Spinal cord (tissue), 9 donors: ENCODE measurements at regions not wholly inside any gene's neighbourhood (a gene's known extent, or its start where the extent isn't known, plus 50 kb on each side); places are given as distances from the start of the nearest gene placed in this dataset.
"Not testable (repeated sequence)": the region's sequence is repeated elsewhere in the genome, so short reads cannot be mapped to it uniquely, and the experiment has no call there.

Experiments
- DNase-seq, 6 donors: peaks; one replicate each; pipeline versions ENCODE4 v3.0.0 to v3.0.0-alpha.2; 2013 to 2015; ENCODE audit warnings: low spot score in 6 of 6, low read depth in 4 of 6
- H3K27ac ChIP-seq: one replicate; pipeline ENCODE4 v1.5.1; 2013; ENCODE audit warnings: low read depth, low read length, control low read depth
- H3K27me3 ChIP-seq: one replicate; pipeline ENCODE4 v1.6.1; 2013; ENCODE audit warnings: low read length; ENCODE audit not compliant: control insufficient read depth, insufficient read depth
- H3K36me3 ChIP-seq: one replicate; pipeline ENCODE4 v1.6.1; 2013; ENCODE audit warnings: low read length; ENCODE audit not compliant: control insufficient read depth, insufficient read depth
- H3K4me1 ChIP-seq: one replicate; pipeline ENCODE4 v1.6.1; 2013; ENCODE audit warnings: low read length; ENCODE audit not compliant: control insufficient read depth, insufficient read depth
- H3K4me3 ChIP-seq: one replicate; pipeline ENCODE4 v1.5.1; 2013; ENCODE audit warnings: low read depth, low read length, control low read depth
- H3K9me3 ChIP-seq: one replicate; pipeline ENCODE4 v1.6.1; 2013; ENCODE audit warnings: low read length; ENCODE audit not compliant: control insufficient read depth, insufficient read depth
- WGBS: methylation state at CpG from one replicate; pipeline ENCODE4 v1.1.5; 2013; ENCODE audit warnings: missing lambda C conversion rate; ENCODE audit not compliant: insufficient coverage; 5-methylcytosine and 5-hydroxymethylcytosine counted together
- donor health status: healthy.

- Histone ChIP-seq H3K27ac (no peak overlapping the region), H3K27me3 (no peaks in the 10 kb centered on the region), H3K36me3 (no peaks in the 10 kb centered on the region), H3K9me3 (no peaks in the 10 kb centered on the region), H3K4me1 (no peaks in the 10 kb centered on the region), H3K4me3 (no peak overlapping the region)
- WGBS, result no CpG with 5 or more reads among the region's 1 CpG
- DNase-seq, result no peak
Measured at GRCh38 chr2:150812664-150813367, 325.3 kb upstream of the RND3 start.

DNA sequence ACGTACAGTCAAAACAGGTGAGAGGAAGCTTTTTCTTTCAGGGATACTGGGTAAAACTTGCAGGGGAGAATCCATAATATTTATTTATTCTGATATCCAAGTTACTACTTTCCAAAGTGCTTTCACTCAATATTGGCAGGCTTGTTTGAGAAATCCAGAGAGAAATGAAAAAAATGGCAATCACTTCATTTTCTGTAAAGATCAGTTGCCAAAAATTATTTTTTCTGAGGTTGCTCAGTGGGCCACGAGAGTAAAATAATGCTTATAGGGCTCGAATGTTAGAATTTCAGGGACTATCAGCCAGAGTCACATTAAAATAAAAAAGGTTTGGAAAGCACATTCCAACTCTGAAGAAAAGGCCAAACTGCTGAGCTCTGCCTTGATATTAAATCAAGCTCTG is 324.6 kb upstream of the RND3 start:
- Histone ChIP-seq H3K27ac (no peak overlapping the region), H3K9me3 (no peaks in the 10 kb centered on the region), H3K4me1 (no peaks in the 10 kb centered on the region), H3K36me3 (no peaks in the 10 kb centered on the region), H3K4me3 (no peak overlapping the region), H3K27me3 (no peaks in the 10 kb centered on the region)
- 86% methylated on average over 1 of the region's 3 CpGs for WGBS
- DNase-seq, result peak in 2 of 6 donors; percentile 16 to 17

DNA sequence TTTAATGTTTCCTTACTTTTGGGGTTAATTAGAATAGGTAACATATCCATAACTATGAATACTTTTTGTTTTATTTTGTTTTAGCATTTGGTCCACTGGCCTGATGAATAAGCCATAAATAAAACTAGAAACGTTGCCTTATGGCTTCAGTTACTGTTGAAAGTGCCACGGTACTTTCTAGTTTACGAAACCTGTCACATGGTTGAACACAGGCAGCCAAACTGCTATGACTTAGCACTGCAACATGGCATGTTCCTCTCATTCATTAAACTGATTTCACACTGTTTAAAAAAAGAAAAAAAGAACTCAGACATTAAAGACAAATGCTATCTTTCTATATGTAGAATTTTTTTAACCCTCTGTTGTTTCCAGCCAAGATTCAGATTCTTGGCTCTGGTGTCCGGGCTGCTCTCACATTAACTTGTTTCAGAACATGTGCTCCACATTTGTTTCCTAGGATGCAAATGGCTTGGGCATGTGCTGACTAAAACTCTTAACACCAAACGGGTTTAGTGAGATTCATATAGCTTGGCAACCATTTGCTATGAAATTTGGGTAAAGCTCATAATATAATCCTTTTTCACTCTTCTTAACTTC is 323.9 kb upstream of the RND3 start:
- no peaks in the 10 kb centered on the region for H3K27me3 ChIP-seq
- H3K4me1 ChIP-seq, result no peaks in the 10 kb centered on the region
- H3K4me3 ChIP-seq, result no peak overlapping the region
- no peaks in the 10 kb centered on the region for H3K36me3 ChIP-seq
- H3K9me3 ChIP-seq, result no peaks in the 10 kb centered on the region
- H3K27ac ChIP-seq, result no peak overlapping the region
- peak in 2 of 6 donors; percentile 43 to 95 for DNase-seq
- 58% methylated on average over 2 of the region's 5 CpGs for WGBS

- H3K4me3 ChIP-seq, result no peak overlapping the region
- no CpG with 5 or more reads among the region's 2 CpGs for WGBS
- DNase-seq, result peak in 2 of 6 donors; percentile 29 to 62
- no peaks in the 10 kb centered on the region for H3K36me3 ChIP-seq
- no peaks in the 10 kb centered on the region for H3K9me3 ChIP-seq
- H3K27me3 ChIP-seq, result no peaks in the 10 kb centered on the region
- no peaks in the 10 kb centered on the region for H3K4me1 ChIP-seq
- no peak overlapping the region for H3K27ac ChIP-seq
Measured at GRCh38 chr2:150809103-150809502, 321.6 kb upstream of the RND3 start.

DNA sequence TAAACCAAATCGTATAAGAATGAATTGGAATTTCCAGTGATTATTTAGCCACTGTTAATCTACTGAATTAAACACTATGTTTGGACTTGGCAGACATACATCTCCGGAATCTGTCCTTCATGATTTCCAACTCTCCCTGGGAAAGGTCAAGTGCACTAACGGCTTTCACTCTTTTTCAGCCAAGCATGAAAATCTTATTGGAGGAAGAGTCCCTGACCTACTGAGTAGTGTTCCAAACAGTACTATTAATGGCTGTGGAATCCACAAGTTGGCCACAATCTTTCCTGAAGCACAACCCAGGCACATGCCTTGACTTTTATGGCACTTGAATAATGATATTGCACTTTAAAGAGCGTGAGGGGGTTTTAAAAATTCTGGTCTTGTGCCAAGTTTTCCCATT is 318.9 kb upstream of the RND3 start:
- no CpG with 5 or more reads among the region's 4 CpGs for whole genome bisulfite sequencing
- H3K4me1 ChIP-seq, result no peaks in the 10 kb centered on the region

GRCh38 chr2:150803689-150804398 is 316.4 kb upstream of the RND3 start:
- no peaks in the 10 kb centered on the region for H3K36me3 ChIP-seq
- WGBS, result 54% methylated on average over 3 of the region's 6 CpGs

More for the DNA sequence above, 318.9 kb upstream of the RND3 start:
- peak in 4 of 6 donors; percentile 11 to 60 (median 22) for DNase-seq
- H3K4me3 ChIP-seq, result no peak overlapping the region
- no peak overlapping the region for H3K27ac ChIP-seq
- H3K9me3 ChIP-seq, result no peaks in the 10 kb centered on the region
- H3K27me3 ChIP-seq, result no peaks in the 10 kb centered on the region
- no peaks in the 10 kb centered on the region for H3K36me3 ChIP-seq

GRCh38 chr2:150802635-150803034 is 315.2 kb upstream of the RND3 start:
- no peaks in the 10 kb centered on the region for H3K4me1 ChIP-seq
- H3K27me3 ChIP-seq, result no peaks in the 10 kb centered on the region
- H3K27ac ChIP-seq, result no peak overlapping the region
- DNase-seq, result no peak
- H3K9me3 ChIP-seq, result no peaks in the 10 kb centered on the region
- H3K36me3 ChIP-seq, result no peaks in the 10 kb centered on the region
- no CpG with 5 or more reads among the region's 1 CpG for WGBS
- H3K4me3 ChIP-seq, result no peak overlapping the region

More at GRCh38 chr2:150803689-150804398, 316.4 kb upstream of the RND3 start:
- no peak for DNase-seq
- Histone ChIP-seq H3K4me1 (no peaks in the 10 kb centered on the region), H3K4me3 (no peak overlapping the region), H3K27me3 (no peaks in the 10 kb centered on the region), H3K9me3 (no peaks in the 10 kb centered on the region), H3K27ac (no peak overlapping the region)

GRCh38 chr2:150796236-150796635 is 308.8 kb upstream of the RND3 start:
- H3K4me1 ChIP-seq, H3K36me3 ChIP-seq, H3K9me3 ChIP-seq, H3K27me3 ChIP-seq, H3K4me3 ChIP-seq, DNase-seq, H3K27ac ChIP-seq: not testable (repeated sequence)
- no CpG with 5 or more reads among the region's 3 CpGs for WGBS

- Histone ChIP-seq H3K36me3 (no peaks in the 10 kb centered on the region), H3K27me3 (no peaks in the 10 kb centered on the region), H3K4me1 (no peaks in the 10 kb centered on the region), H3K4me3 (no peak overlapping the region), H3K9me3 (no peaks in the 10 kb centered on the region), H3K27ac (no peak overlapping the region)
- 100% methylated on average over 1 of the region's 3 CpGs for WGBS
- DNase-seq, result no peak
Measured at GRCh38 chr2:150792780-150793300, 305.4 kb upstream of the RND3 start.
